ENCODE measurements at regions not wholly inside any gene's neighbourhood (a gene's known extent, or its start where the extent isn't known, plus 50 kb on each side); places are given as distances from the start of the nearest gene placed in this dataset.
"Not testable (repeated sequence)": the region's sequence is repeated elsewhere in the genome, so short reads cannot be mapped to it uniquely, and the experiment has no call there.

DNA sequence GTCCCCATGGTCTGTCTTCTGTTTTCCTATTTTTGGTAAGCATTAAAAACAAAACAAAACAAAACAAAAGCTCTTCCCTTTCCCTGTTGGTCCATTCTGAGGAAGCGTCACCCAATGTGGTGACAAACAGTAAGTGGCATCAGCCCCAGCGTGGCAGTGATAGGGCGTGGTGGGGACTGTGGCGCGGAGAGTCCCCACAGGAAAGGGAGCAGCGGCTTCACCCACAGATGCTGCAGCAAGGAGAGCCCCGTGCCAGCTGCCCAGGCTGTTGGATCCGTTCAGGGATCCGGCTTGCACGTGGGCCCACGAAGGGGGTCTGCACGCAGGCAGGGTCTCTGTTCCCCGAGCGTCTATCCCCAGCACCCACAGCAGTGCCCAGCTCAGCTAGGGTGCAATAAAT lies 279.2 kb downstream of the ADGRD1 start:
- not testable (repeated sequence) for TF ChIP-seq FOXK2 (IDR thresholded peaks at IDR 0.05); FOXA1 (IDR thresholded peaks at IDR 0.05); LEF1 (IDR thresholded peaks at IDR 0.05; ENCODE audit: borderline replicate concordance); ARNT (IDR thresholded peaks at IDR 0.05)
